Sigmoid colon (tissue), 6 donors: ENCODE measurements at regions not wholly inside any gene's neighbourhood (a gene's known extent, or its start where the extent isn't known, plus 50 kb on each side); places are given as distances from the start of the nearest gene placed in this dataset.

Experiments used
- DNase-seq: peaks from one replicate; pipeline ENCODE4 v3.0.0-alpha.2; 2019
- H3K27ac ChIP-seq, 4 donors: fragments of 200-600 bp; sonication (generic); one replicate each; pipeline ENCODE4 v1.5.1; 2016 to 2019; ENCODE audit warnings: mild to moderate bottlenecking in 1 of 4
- H3K27me3 ChIP-seq, 3 donors: fragments of 200-600 bp; sonication (generic); one replicate each; pipeline ENCODE4 v1.5.1; 2019; ENCODE audit warnings: mild to moderate bottlenecking in 1 of 3
- H3K36me3 ChIP-seq, 4 donors: fragments of 200-600 bp; sonication (generic); one replicate each; pipeline ENCODE4 v1.5.1; 2016 to 2019
- H3K4me1 ChIP-seq, 4 donors: fragments of 200-600 bp; sonication (generic); one replicate each; pipeline ENCODE4 v1.5.1; 2017 to 2019
- H3K4me3 ChIP-seq, 4 donors: fragments of 200-600 bp; sonication (generic); one replicate each; pipeline ENCODE4 v1.5.1; 2017 to 2019; ENCODE audit warnings: mild to moderate bottlenecking in 2 of 4, moderate library complexity in 1 of 4
- H3K9me3 ChIP-seq, 4 donors: fragments of 200-600 bp in 3 of 4; sonication (generic) in 3 of 4; one replicate each; pipeline versions ENCODE4 v1.5.1 to v1.6.1; 2013 to 2019
- EP300 ChIP-seq, 4 donors: sonication (generic); formaldehyde crosslinking; IDR thresholded peaks; one replicate each; pipeline ENCODE4 v1.6.1; 2017; ENCODE audit warnings: antibody characterized with exemption in 4 of 4
- POLR2A ChIP-seq, 2 donors: fragments of 450-650 bp; IDR thresholded peaks; one replicate each; pipeline ENCODE4 v1.6.1; 2016; ENCODE audit warnings: antibody characterized with exemption in 2 of 2, mild to moderate bottlenecking in 2 of 2, moderate library complexity in 2 of 2
- POLR2AphosphoS5 ChIP-seq, 4 donors: sonication (generic); formaldehyde crosslinking; IDR thresholded peaks; one replicate each; pipeline ENCODE4 v1.6.1; 2017; ENCODE audit warnings: antibody characterized with exemption in 4 of 4
- WGBS, 2 donors: extraction: QIAGEN DNeasy Blood & Tissue Kit; methylation state at CpG; one replicate each; pipeline ENCODE4 v1.1.7; 2013; 5-methylcytosine and 5-hydroxymethylcytosine counted together
- intact Hi-C: fragments of 100-400 bp; cut with DNase I; formaldehyde crosslinking; loops from one replicate; pipeline ENCODE4 v1.15.1; 2023
- TF ChIP-seq, protein P1 (sequence below), 4 experiments: fragments of 450-650 bp in 3 of 4; fragments of 200-600 bp in 1 of 4; IDR thresholded peaks; one replicate each; pipeline ENCODE4 v1.5.1; 2016 to 2019; ENCODE audit warnings: antibody characterized with exemption in 4 of 4, mild to moderate bottlenecking in 3 of 4, moderate library complexity in 2 of 4
- donor health status: healthy with polysubstance abuse.
- donor health status: healthy.

DNA sequence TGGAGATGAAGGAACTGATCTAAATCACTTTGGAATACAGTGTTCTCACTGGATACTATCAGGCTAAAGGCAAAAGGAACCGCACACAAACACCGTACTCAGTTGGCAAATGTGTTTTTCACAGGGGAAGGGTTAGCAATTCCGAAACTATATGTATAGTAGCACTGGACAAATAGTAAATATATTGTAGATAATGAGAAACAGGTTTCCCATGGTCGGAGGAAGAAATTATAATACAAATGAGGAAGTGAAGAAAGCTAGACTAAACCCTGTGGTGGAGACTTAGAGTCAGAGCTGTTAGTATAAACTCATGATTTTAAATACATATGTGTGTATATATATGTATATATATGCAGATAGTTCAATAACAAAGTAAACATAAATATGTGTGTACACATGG, 414.1 kb upstream of the SALL1 start:
- TF ChIP-seq EP300 (IDR thresholded peaks at IDR 0.05) (no peak), POLR2A (IDR thresholded peaks at IDR 0.05) (no peak), POLR2AphosphoS5 (IDR thresholded peaks at IDR 0.05) (no peak)
- TF ChIP-seq, protein P1, sequence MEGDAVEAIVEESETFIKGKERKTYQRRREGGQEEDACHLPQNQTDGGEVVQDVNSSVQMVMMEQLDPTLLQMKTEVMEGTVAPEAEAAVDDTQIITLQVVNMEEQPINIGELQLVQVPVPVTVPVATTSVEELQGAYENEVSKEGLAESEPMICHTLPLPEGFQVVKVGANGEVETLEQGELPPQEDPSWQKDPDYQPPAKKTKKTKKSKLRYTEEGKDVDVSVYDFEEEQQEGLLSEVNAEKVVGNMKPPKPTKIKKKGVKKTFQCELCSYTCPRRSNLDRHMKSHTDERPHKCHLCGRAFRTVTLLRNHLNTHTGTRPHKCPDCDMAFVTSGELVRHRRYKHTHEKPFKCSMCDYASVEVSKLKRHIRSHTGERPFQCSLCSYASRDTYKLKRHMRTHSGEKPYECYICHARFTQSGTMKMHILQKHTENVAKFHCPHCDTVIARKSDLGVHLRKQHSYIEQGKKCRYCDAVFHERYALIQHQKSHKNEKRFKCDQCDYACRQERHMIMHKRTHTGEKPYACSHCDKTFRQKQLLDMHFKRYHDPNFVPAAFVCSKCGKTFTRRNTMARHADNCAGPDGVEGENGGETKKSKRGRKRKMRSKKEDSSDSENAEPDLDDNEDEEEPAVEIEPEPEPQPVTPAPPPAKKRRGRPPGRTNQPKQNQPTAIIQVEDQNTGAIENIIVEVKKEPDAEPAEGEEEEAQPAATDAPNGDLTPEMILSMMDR (IDR thresholded peaks at IDR 0.05), result no peak
- intact Hi-C loops, result no loop called here
- DNase-seq, result no peak
- no peaks in the 10 kb centered on the region for H3K4me1 ChIP-seq
- 80% methylated on average over 4 of the region's 4 CpGs for WGBS, 2 donors
- H3K27ac ChIP-seq, result no peak overlapping the region
- H3K36me3 ChIP-seq, result no peaks in the 10 kb centered on the region
- no peaks in the 10 kb centered on the region for H3K27me3 ChIP-seq
- peaks cover 0 to 3% (median 0%) of the 10 kb centered on the region in 4 donors for H3K9me3 ChIP-seq
- H3K4me3 ChIP-seq, result no peak overlapping the region

DNA sequence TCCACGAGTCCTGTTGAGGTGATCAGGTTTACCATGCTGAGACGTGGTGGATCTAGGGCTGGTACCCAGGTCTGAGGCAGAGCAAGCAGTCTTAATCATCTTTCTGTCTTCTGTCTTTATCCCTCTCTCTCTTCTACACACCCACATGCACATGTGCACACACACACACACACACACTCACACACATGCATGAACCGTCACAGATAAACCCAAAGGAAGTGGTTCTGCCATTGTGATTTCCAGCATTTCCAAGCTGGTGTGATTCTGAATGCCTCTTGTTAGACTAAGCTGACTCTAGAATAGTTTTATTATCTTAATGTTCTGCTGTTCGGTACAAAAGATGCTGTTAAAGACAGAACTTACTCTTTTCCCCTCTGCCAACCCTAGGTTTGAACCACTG, 411.8 kb upstream of the SALL1 start:
- no peaks in the 10 kb centered on the region for H3K36me3 ChIP-seq
- intact Hi-C loops, result no loop called here
- DNase-seq, result no peak
- no peaks in the 10 kb centered on the region for H3K27me3 ChIP-seq
- H3K4me3 ChIP-seq, result no peak overlapping the region
- H3K9me3 ChIP-seq, result peaks cover 0 to 3% (median 0%) of the 10 kb centered on the region in 4 donors
- H3K27ac ChIP-seq, result no peak overlapping the region
- H3K4me1 ChIP-seq, result no peaks in the 10 kb centered on the region
- WGBS, 2 donors, result 73 to 83% methylated on average over 4 of the region's 4 CpGs
- TF ChIP-seq EP300 (IDR thresholded peaks at IDR 0.05), result no peak

DNA sequence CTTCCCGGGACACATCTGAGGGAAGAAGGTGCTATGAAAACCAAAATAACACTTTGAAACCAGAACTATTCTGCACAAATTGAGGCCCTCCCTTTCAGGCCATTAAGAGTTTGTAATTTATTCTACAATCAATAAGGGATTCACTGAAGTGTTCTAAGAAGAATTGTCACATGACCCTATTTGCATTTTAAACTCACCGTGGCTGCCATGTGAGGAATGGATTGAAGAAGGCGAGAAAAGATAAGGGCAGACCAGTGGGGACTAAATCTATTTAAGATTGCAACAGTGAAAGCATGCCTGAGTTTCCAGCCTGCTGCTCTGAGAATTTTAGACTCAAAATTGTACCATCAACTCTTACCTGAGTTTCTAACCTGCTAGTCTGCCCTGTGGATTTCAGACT, 408.8 kb upstream of the SALL1 start:
- intact Hi-C loops, result no loop called here
- H3K27ac ChIP-seq, result no peak overlapping the region
- H3K27me3 ChIP-seq, result no peaks in the 10 kb centered on the region
- peaks cover 0 to 3% (median 0%) of the 10 kb centered on the region in 4 donors for H3K9me3 ChIP-seq
- no peak for DNase-seq
- no peaks in the 10 kb centered on the region for H3K4me1 ChIP-seq
- H3K4me3 ChIP-seq, result no peak overlapping the region
- TF ChIP-seq POLR2AphosphoS5 (IDR thresholded peaks at IDR 0.05) (no peak), EP300 (IDR thresholded peaks at IDR 0.05) (no peak), POLR2A (IDR thresholded peaks at IDR 0.05) (no peak)
- TF ChIP-seq, protein P1 (IDR thresholded peaks at IDR 0.05), result no peak
- H3K36me3 ChIP-seq, result no peaks in the 10 kb centered on the region
- WGBS, 2 donors, result 76 to 81% methylated on average over 3 of the region's 3 CpGs

DNA sequence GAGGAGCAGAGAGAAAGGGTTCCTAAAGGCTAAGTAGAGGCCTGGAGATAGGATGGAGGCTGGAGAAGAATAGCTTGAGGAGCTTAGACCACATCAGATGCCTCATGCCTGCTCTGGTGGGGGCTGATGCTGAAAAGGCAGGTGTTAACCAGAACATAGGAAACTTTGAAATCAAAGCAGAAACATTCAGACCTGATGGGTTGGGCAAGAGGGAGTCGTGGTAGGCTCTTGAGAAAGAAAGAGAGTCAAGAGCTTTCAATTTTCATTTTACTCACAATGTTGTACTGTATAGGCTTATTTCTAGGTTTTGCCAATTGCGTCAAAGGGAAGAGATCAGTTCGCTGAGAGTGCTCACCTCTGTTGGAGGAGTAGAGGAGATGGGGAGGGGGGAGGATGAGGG, 406.6 kb upstream of the SALL1 start:
- no peak for DNase-seq
- Histone ChIP-seq H3K4me3 (no peak overlapping the region), H3K4me1 (no peaks in the 10 kb centered on the region), H3K27me3 (no peaks in the 10 kb centered on the region), H3K9me3 (no peaks in the 10 kb centered on the region), H3K27ac (no peak overlapping the region), H3K36me3 (no peaks in the 10 kb centered on the region)
- WGBS, 2 donors, result 66 to 80% methylated on average over 3 of the region's 3 CpGs
- TF ChIP-seq, protein P1 (IDR thresholded peaks at IDR 0.05), result no peak
- TF ChIP-seq POLR2A (IDR thresholded peaks at IDR 0.05) (no peak), POLR2AphosphoS5 (IDR thresholded peaks at IDR 0.05) (no peak), EP300 (IDR thresholded peaks at IDR 0.05) (no peak)
- intact Hi-C loops, result no loop called here

DNA sequence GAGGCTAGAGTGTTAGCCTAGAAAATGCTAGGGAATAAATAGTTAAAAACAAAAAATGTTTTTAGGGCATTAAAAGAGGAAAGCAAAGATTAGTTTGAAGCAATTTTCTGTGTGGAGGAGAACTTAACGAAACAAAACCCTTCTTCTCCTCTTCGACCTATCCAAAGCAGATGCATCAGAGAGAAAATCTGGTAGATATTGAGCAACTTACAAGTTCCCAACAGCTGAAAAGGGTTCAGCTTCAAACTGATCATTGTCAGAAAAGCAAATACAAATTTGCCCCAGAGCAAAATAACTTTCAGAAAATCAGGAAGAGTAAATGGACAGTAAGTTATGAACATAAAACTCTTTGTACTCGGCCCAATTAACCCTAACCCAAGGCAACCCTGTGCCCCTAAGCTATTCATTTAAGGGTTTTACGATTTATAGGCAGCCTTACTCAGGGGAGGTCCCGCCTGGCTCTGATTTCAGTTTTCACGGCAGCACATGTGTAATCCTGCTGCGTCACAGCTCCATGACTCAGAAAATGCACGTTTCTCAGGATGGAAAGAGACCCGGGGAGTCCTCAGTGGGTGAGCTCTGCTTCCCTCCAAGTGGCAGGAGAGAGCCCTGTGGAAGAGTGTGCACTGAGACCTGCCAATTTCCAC, 405.7 kb upstream of the SALL1 start:
- intact Hi-C loops, result no loop called here
- 16 to 45% methylated on average over 9 of the region's 9 CpGs for WGBS, 2 donors
- no peak for TF ChIP-seq EP300 (IDR thresholded peaks at IDR 0.05)
- TF ChIP-seq POLR2A (IDR thresholded peaks at IDR 0.05), result no peak
- TF ChIP-seq, protein P1 (IDR thresholded peaks at IDR 0.05), result no peak
- TF ChIP-seq POLR2AphosphoS5 (IDR thresholded peaks at IDR 0.05), result no peak
- no peaks in the 10 kb centered on the region for H3K4me1 ChIP-seq
- no peak overlapping the region for H3K4me3 ChIP-seq
- H3K27ac ChIP-seq, result no peak overlapping the region
- H3K27me3 ChIP-seq, result no peaks in the 10 kb centered on the region
- DNase-seq, result peak; percentile 75
- H3K36me3 ChIP-seq, result no peaks in the 10 kb centered on the region
- no peaks in the 10 kb centered on the region for H3K9me3 ChIP-seq
